ENCODE measurements at regions not wholly inside any gene's neighbourhood (a gene's known extent, or its start where the extent isn't known, plus 50 kb on each side); places are given as distances from the start of the nearest gene placed in this dataset.

DNA sequence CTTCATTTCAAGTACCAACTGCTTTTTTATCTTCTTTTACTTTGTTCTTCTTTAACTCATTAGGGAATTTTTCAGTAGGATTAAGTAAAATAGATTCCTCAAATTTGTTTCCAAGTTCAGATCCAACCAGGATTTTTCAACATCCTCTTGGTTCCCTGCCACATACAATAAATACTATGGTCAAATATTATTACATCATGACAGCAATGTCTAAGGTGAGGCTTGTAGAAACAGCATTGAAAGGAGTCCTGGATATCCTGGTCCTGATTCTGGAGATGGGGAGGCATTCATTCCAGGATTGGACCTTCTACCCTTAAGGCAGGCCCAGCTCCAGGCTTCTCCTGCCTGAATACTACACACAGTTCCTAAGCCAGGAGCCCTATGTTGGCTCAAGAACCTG lies 80.2 kb upstream of the F3 start:
- no peak overlapping the region for H3K4me3 ChIP-seq
- no peaks in the 10 kb centered on the region for H3K27me3 ChIP-seq
- H3K36me3 ChIP-seq = no peaks in the 10 kb centered on the region
- no peak for ATAC-seq
- H3K27ac ChIP-seq = peak overlapping the region in 1 of 4 donors; percentile 66
- no peaks in the 10 kb centered on the region for H3K9me3 ChIP-seq
- TF ChIP-seq EP300 (IDR thresholded peaks at IDR 0.05) (no peak), POLR2AphosphoS5 (IDR thresholded peaks at IDR 0.05) (no peak), CTCF (IDR thresholded peaks at IDR 0.05) (no peak), POLR2A (IDR thresholded peaks at IDR 0.05) (no peak)
- H3K4me1 ChIP-seq = peaks cover 0 to 14% (median 7%) of the 10 kb centered on the region in 3 donors

DNA sequence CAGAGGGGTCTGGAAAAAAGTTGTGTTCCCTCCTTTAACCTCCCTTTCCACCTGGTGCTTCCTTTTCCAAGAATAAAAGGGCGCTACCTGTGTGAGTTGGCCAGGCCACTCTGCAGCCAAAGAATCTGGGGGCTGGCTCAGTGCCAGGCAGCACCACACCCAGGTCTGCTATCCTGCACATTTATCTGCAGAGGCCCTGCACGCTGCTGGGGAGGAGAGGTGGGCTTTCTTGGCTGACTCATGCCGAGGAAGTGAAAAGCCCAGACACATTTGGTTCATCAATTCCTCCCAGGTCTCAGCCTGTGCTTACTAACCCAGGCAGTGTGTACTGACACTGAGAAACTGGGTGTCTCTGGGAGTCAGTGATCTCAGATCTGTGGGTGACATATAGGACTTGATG lies 79.8 kb upstream of the F3 start:
- ATAC-seq = no peak
- TF ChIP-seq EP300 (IDR thresholded peaks at IDR 0.05) = no peak
- TF ChIP-seq POLR2AphosphoS5 (IDR thresholded peaks at IDR 0.05) = no peak
- no peak for TF ChIP-seq CTCF (IDR thresholded peaks at IDR 0.05)
- TF ChIP-seq POLR2A (IDR thresholded peaks at IDR 0.05) = no peak
- Histone ChIP-seq H3K4me3 (no peak overlapping the region), H3K27ac (peak overlapping the region in 1 of 4 donors; percentile 66), H3K4me1 (peaks cover 0 to 14% (median 7%) of the 10 kb centered on the region in 3 donors), H3K9me3 (no peaks in the 10 kb centered on the region), H3K27me3 (no peaks in the 10 kb centered on the region), H3K36me3 (no peaks in the 10 kb centered on the region)
- no CpG with 5 or more reads among the region's 3 CpGs for WGBS, 2 donors (ENCODE audit: low coverage in 1 of 2)

DNA sequence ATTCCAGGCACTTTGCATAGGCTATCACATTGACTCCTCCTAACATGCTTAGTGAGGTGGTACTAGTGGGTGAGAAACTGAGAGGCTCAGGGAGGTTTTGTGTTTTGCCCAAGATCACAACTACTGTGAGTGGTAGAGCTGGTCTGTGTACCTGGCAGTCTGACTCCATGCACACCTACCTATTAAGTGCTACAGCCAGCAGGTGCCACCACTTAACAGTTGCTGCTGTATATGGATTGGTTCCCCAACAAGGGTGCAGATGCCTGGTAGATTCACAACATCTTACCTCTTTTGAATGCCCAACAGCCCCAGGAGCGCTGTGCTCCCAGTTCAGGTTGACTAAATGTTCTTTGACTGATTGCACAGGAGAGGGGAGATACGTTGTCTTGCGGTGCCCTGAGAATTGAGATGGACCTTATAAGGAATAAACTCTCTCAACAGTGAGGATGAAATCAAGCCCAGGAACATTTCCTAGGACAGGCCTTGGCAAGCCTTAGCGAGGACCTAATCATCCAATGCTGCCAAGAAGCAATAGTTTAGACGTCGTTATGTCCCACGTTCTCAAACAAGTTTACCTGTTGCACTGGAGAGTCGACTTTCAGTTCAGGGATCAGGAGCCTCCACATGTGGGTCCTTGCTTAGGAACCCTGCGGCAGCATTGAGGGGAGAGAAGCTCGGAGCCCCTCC lies 78.9 kb upstream of the F3 start:
- Histone ChIP-seq H3K4me3 (no peak overlapping the region), H3K9me3 (no peaks in the 10 kb centered on the region), H3K27me3 (no peaks in the 10 kb centered on the region), H3K27ac (peak overlapping the region in 1 of 4 donors; percentile 66), H3K36me3 (no peaks in the 10 kb centered on the region), H3K4me1 (peaks cover 0 to 14% (median 7%) of the 10 kb centered on the region in 3 donors)
- ATAC-seq = peak; percentile 35
- 30 to 72% methylated on average over 8 of the region's 10 CpGs for WGBS, 2 donors (ENCODE audit: low coverage in 1 of 2)
- no peak for TF ChIP-seq POLR2A (IDR thresholded peaks at IDR 0.05)
- TF ChIP-seq POLR2AphosphoS5 (IDR thresholded peaks at IDR 0.05) = peak; percentile 10
- no peak for TF ChIP-seq EP300 (IDR thresholded peaks at IDR 0.05)
- TF ChIP-seq CTCF (IDR thresholded peaks at IDR 0.05) = no peak

DNA sequence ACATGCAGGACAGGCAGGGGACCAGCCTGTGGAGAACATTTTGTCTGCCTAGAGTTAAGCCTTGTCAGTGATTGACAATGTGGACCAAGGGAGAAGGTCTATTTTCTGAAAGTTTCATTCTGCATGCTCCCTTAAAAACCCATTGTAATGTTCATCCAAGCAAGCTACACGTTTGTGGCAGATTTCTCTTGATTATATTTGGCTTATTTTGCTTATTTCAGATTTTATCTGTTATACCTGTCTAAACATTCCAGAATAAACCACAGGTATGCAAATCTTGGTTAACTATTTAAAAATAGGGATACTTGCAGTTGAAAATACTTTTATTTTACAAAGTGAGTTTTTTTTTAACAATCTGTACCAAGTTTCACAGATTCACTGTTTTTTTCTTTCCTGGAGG lies 78.2 kb upstream of the F3 start:
- TF ChIP-seq POLR2A (IDR thresholded peaks at IDR 0.05) (no peak), POLR2AphosphoS5 (IDR thresholded peaks at IDR 0.05) (no peak), EP300 (IDR thresholded peaks at IDR 0.05) (no peak)
- no peaks in the 10 kb centered on the region for H3K9me3 ChIP-seq
- peaks cover 0 to 14% (median 7%) of the 10 kb centered on the region in 3 donors for H3K4me1 ChIP-seq
- no peaks in the 10 kb centered on the region for H3K36me3 ChIP-seq
- H3K27ac ChIP-seq = no peak overlapping the region
- H3K4me3 ChIP-seq = no peak overlapping the region
- no peaks in the 10 kb centered on the region for H3K27me3 ChIP-seq
- WGBS, 2 donors (ENCODE audit: low coverage in 1 of 2) = 17 to 33% methylated on average over 1 of the region's 1 CpG
- ATAC-seq = no peak

DNA sequence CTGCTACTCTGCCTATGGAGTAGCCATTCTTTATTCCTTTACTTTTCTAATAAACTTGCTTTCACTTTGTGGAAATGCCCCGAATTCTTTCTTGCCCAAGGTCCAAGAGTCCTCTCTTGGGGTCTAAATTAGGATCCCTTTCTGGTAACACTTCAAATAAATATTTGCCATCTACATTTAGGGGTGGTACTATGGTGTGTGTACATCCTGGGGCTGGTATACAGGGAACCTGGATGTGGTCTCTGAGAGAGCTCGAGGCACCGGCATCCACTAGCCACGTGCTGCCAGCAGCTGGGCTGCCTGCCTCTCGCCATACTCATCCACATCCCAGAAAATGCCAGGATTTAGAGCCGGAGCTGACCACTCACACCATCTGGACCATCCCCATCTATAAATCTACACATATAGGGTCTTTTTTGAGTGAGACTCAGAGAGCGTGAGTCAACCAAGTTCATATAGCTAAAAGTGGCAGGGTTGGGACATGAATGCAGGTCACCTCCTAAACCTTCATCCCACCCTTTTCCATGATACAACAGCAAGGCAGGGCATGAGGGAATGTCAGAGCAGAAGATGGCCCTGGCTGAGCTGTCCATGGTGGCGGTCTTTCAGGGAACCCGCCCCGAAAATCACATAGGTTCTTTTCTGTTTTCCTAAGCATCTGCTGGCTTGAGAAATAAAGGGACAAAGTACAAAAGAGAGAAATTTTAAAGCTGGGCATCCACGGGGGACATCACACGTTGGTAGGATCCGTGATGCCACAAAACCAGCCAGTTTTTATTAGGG lies 76.6 kb upstream of the F3 start:
- no peak for ATAC-seq
- H3K27me3 ChIP-seq = no peaks in the 10 kb centered on the region
- peaks cover 0 to 14% (median 7%) of the 10 kb centered on the region in 3 donors for H3K4me1 ChIP-seq
- no peak overlapping the region for H3K4me3 ChIP-seq
- TF ChIP-seq POLR2A (IDR thresholded peaks at IDR 0.05) (no peak), EP300 (IDR thresholded peaks at IDR 0.05) (no peak), CTCF (IDR thresholded peaks at IDR 0.05) (no peak), POLR2AphosphoS5 (IDR thresholded peaks at IDR 0.05) (no peak)
- WGBS, 2 donors (ENCODE audit: low coverage in 1 of 2) = 91 to 93% methylated on average over 7 to 9 of the region's 13 CpGs
- H3K27ac ChIP-seq = no peak overlapping the region
- no peaks in the 10 kb centered on the region for H3K36me3 ChIP-seq
- H3K9me3 ChIP-seq = no peaks in the 10 kb centered on the region
